ENCODE measurements at regions not wholly inside any gene's neighbourhood (a gene's known extent, or its start where the extent isn't known, plus 50 kb on each side); places are given as distances from the start of the nearest gene placed in this dataset.

DNA sequence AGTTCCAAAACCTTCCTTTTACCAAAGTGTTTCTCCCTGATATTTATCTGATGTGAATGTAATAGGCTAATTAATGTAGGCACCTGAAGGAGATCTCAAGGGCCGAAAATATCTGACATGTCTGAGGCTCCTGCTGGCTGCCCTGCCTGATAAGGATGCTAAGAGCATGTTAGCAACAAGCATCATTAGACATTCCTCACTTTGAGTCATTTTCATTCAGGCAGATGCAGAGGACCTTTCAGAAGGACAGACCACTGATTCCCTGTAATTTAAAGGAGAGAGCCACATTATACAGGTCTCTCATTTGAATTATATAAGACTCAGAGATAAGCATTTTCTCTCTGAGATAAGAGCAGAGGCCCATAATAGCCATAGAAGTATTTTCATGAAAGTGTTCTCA, 222.4 kb upstream of the NCKAP5 start:
- DNase-seq (ENCODE audit: low read depth in 1 of 2, low spot score in 1 of 2), result no peak
- no peak for TF ChIP-seq JUND (IDR thresholded peaks at IDR 0.05; ENCODE audit: low read depth)
- in situ Hi-C loops (cut with HindIII; ENCODE audit: low pct_unique_long_range_greater_than_20kb, low sequenced_read_pairs), result no loop called here

DNA sequence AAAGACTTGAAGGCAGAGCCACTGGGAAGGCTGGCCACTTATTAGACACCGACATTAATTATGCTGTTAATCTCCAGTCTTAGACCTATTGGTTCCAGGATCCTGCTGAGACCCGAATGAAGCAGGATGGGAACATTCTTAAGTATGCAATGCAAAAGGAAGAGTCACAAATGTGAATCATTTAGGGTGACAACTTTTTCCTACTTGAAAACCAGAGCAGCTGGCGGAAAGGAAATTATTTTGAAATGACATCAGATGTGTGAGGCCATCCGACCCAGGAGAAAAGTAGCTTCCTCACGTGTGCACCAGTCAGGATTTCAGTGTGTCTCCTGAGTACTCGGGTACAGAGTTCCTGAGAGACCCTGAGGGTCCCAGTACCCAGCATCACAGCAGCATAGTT, 222.9 kb upstream of the NCKAP5 start:
- no peak for TF ChIP-seq JUND (IDR thresholded peaks at IDR 0.05; ENCODE audit: low read depth)
- DNase-seq (ENCODE audit: low read depth in 1 of 2, low spot score in 1 of 2), result no peak
- in situ Hi-C loops (cut with HindIII; ENCODE audit: low pct_unique_long_range_greater_than_20kb, low sequenced_read_pairs), result no loop called here

DNA sequence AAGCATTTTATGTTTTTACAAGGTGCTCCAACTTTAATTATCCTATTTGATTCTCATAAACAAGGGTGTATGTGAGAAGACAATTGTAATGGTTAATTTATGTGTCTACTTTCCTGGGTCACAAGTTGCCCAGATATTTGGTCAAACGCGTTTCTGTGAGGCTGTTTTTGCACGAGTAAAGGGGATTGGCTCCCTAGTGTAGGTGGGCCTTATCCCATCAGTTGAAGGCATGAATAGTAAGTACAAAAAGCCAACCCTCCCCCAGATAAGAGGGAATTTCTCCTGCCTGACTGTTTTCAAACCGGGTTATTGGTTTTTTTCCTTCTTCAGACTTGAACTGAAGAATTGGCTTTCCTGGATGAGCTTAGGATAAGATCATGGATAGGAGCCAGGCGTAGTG, 224.0 kb upstream of the NCKAP5 start:
- TF ChIP-seq JUND (IDR thresholded peaks at IDR 0.05; ENCODE audit: low read depth), result no peak
- DNase-seq (ENCODE audit: low read depth in 1 of 2, low spot score in 1 of 2), result no peak
- in situ Hi-C loops (cut with HindIII; ENCODE audit: low pct_unique_long_range_greater_than_20kb, low sequenced_read_pairs), result no loop called here

DNA sequence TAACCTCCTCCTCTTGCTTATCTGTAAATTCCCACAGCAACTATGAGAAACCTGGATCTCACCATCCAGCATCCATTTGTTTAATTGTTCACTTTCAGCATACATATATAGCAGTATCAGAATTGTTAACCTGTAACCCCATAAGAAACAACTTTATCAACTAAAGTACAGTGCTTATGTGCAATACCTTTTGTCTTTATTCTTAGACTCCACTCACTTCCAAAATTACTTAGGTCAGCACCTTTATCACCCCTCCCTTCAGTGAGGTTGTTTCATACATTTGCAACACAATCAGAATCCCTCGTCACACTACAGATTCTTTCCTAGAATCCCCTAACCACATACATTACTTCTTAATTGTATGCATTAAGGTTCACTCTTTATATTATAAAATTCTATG, 225.9 kb upstream of the NCKAP5 start:
- in situ Hi-C loops (cut with HindIII; ENCODE audit: low pct_unique_long_range_greater_than_20kb, low sequenced_read_pairs), result no loop called here
- no peak for TF ChIP-seq JUND (IDR thresholded peaks at IDR 0.05; ENCODE audit: low read depth)
- DNase-seq (ENCODE audit: low read depth in 1 of 2, low spot score in 1 of 2), result no peak

DNA sequence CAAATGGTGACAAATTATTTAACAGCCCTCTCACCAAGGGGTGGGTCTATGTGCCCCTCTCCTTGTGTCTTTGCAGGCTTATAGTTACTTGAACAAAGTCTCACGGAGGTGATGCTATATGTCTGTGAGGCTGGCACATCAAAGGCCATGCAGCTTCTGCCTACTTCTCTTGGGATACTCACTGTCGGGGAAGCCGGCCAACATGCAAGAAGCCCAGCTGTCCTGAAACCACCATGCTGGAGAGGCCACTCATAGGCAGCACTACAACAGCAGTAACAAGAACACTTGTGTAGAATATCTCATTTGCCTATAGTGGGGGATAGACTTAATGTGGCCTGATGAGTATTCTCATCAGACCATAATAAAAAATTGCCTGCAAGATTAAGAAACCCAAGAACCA, 233.7 kb upstream of the NCKAP5 start:
- in situ Hi-C loops (cut with HindIII; ENCODE audit: low pct_unique_long_range_greater_than_20kb, low sequenced_read_pairs), result no loop called here
- no peak for TF ChIP-seq JUND (IDR thresholded peaks at IDR 0.05; ENCODE audit: low read depth)

DNA sequence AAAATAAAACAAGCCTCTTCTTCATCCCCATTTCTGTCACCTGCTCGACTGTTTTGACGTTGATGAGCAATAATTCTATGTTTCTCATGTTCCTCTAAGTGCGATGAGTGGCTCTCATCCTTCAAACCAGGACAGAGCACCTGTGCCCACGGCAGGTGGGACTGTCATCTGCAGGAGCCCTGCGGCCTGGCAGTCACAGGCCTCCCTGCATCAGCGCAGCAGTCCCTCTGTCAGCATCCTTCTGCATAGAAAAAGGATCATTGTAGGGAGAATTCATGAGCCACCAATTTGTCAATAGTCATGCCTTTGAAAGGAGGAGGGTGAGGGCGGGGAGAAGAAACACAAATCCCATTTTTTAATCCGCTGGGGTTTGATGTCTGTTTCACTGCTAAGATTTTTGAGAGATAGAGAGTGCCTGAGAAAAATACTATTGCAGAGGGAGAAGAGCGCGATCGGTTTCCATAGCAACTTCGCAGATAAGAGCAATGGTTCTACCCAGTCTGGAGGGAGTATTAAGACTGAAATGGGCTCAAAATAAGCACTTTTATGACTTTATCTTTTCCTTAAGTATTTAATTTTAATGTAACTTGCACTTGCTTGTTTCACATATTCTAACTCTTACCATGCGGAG, 234.3 kb upstream of the NCKAP5 start:
- in situ Hi-C loops (cut with HindIII; ENCODE audit: low pct_unique_long_range_greater_than_20kb, low sequenced_read_pairs), result no loop called here
- no peak for TF ChIP-seq JUND (IDR thresholded peaks at IDR 0.05; ENCODE audit: low read depth)
- DNase-seq (ENCODE audit: low read depth in 1 of 2, low spot score in 1 of 2), result no peak

More for the DNA sequence above, 233.7 kb upstream of the NCKAP5 start:
- DNase-seq (ENCODE audit: low read depth in 1 of 2, low spot score in 1 of 2), result no peak

DNA sequence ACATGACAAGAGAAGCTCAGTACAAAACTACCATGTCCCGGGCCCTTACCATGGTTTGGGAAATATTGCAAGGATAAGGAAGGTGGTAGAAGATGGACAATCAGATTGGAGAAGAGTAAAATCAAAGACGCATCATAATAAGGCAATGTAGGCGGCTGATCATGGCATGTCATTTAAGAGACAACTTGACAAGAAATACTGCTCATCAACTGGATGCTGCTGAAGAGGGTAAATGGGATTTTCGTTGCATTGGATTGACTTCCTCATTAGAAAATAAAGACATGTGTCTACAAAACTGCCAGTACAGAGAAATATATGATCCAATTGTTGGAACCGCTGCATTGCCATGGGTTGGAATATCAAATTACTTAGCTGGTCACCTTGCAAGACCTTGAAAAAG, 238.3 kb upstream of the NCKAP5 start:
- no peak for TF ChIP-seq JUND (IDR thresholded peaks at IDR 0.05; ENCODE audit: low read depth)
- no peak for DNase-seq (ENCODE audit: low read depth in 1 of 2, low spot score in 1 of 2)
- in situ Hi-C loops (cut with HindIII; ENCODE audit: low pct_unique_long_range_greater_than_20kb, low sequenced_read_pairs), result no loop called here

DNA sequence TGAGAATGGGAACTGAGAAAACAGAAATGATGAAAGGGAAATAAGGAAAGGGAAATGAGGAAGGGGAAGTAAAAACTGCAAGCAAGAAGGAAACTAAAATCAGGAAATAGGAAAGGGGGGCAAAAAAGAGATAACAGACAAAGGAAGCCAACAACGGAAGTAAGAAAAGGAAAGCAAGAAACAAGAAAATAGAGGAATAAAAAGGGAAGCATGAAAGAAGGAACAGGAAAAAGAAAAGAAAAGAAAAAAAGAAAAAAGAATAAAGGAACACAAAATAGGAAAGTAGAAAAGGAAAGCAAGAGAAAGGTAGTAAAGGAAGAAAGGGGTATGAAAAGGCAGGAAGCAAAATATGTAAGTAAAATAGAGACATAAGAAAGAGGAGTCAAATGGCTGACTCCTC, 241.2 kb upstream of the NCKAP5 start:
- no peak for DNase-seq (ENCODE audit: low read depth in 1 of 2, low spot score in 1 of 2)
- no peak for TF ChIP-seq JUND (IDR thresholded peaks at IDR 0.05; ENCODE audit: low read depth)
- in situ Hi-C loops (cut with HindIII; ENCODE audit: low pct_unique_long_range_greater_than_20kb, low sequenced_read_pairs), result no loop called here

DNA sequence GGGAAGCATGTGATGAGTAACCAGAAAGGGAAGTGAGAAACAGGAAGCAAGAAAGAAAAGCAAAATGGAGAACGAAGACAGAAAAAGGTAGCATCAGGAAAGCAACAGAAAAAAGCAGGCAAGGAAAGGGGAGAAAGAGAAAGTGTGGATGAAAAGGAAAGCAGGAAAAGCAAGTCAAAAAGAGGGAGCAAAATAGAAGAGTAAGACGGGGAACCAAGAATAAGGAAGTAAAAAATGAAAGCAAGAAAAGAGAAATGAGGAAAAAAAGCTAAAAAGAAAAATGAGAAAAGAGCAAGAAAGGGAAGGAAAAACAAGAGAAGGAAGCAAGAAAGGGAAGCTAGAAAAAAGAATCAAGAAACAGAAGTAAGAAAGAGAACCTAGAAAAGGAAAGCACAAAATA, 242.3 kb upstream of the NCKAP5 start:
- DNase-seq (ENCODE audit: low read depth in 1 of 2, low spot score in 1 of 2), result no peak
- TF ChIP-seq JUND (IDR thresholded peaks at IDR 0.05; ENCODE audit: low read depth), result no peak

DNA sequence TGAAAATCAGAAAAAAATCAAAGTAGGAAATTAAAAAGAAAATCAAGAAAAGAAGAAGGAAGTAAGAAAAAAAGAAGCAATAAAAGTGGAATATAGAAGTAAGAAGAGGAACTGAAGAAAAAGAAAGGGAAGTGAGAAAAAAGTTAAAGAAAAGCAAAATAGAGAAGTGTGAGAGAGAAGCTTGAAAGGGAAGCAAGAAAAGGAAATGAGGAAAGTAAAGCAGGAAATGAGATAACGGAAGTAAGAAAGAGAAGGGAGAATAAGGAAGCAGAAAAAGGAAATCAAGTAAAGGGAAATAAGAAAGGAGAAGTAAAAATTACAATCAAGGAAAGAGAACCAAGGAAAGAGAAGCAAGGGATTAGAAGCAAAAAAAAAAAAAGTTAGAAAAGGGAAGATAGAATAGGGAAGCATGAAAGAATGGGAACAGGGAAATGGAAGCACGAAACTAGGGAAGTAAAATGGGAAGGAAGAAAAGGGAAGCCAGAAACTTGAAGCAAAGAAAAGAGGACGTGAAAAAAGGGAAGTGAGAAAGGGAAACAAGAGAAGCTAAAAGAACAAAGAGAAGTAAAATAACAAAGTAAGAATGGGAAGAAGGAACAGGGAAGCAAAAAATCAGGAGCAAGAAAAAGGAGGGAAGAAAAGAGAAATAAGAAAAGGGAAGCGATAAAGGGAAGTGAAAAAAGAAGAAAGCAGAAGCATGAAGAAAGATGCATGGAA, 243.3 kb upstream of the NCKAP5 start:
- in situ Hi-C loops (cut with HindIII; ENCODE audit: low pct_unique_long_range_greater_than_20kb, low sequenced_read_pairs), result no loop called here
- no peak for DNase-seq (ENCODE audit: low read depth in 1 of 2, low spot score in 1 of 2)

More for the DNA sequence above, 242.3 kb upstream of the NCKAP5 start:
- in situ Hi-C loops (cut with HindIII; ENCODE audit: low pct_unique_long_range_greater_than_20kb, low sequenced_read_pairs), result no loop called here

DNA sequence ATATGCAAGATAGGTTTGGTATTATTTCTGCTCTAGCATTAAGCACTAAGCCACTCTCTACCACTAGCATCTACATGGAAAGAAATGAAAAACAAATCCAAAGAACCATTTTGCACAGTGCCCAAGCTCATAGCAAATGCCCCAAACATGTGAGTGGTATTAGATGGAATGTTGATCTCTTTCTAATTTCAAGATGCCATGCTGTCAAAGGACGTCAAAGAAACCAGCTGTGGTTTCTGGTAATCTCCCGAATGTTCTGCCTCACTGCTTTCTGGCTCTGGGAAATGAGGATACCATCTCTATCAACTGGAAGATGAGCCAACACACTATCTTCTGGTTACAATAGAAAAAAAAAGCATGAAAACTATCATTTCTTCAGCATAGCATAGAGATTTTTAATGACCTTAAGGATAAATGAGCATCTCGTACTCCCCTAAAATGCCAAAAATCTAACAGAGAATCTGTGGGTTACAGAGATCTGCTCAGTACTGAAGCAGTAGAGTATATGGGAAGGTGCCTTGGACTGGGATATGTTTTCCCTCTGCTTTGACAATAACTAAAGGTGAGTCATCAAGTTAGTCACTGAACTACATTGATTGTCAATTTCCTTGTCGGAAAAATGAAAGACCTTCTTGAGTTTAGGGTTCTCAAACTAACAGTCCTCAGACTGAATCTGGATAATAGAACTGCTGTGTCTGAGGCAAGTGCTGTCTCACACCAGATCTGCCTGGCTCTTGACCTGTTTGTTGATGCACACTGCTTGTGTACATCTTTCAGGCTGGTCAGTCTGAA, 244.8 kb upstream of the NCKAP5 start:
- in situ Hi-C loops (cut with HindIII; ENCODE audit: low pct_unique_long_range_greater_than_20kb, low sequenced_read_pairs), result no loop called here
- no peak for DNase-seq (ENCODE audit: low read depth in 1 of 2, low spot score in 1 of 2)
- no peak for TF ChIP-seq JUND (IDR thresholded peaks at IDR 0.05; ENCODE audit: low read depth)

More for the DNA sequence above, 243.3 kb upstream of the NCKAP5 start:
- no peak for TF ChIP-seq JUND (IDR thresholded peaks at IDR 0.05; ENCODE audit: low read depth)

DNA sequence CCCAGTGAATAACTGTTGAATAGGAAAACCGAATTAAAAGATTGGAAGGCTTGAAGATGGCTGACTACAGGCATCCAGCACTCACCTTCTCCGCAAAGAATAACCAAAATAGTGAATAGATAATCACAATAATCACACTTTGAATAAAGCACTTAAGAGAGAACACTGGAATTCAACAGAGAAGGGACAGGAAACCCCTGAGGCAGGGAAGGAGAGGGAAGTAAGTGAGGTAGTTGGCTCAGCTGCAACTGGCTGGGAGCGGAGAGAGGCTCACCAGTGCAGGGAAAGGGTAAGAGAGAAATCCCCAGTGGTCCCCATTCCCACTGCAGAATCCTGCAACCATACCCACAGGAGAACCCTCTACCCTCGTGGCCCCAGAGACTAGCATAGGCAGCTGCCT, 246.6 kb upstream of the NCKAP5 start:
- no peak for DNase-seq (ENCODE audit: low read depth in 1 of 2, low spot score in 1 of 2)
- no peak for TF ChIP-seq JUND (IDR thresholded peaks at IDR 0.05; ENCODE audit: low read depth)
- in situ Hi-C loops (cut with HindIII; ENCODE audit: low pct_unique_long_range_greater_than_20kb, low sequenced_read_pairs), result no loop called here

DNA sequence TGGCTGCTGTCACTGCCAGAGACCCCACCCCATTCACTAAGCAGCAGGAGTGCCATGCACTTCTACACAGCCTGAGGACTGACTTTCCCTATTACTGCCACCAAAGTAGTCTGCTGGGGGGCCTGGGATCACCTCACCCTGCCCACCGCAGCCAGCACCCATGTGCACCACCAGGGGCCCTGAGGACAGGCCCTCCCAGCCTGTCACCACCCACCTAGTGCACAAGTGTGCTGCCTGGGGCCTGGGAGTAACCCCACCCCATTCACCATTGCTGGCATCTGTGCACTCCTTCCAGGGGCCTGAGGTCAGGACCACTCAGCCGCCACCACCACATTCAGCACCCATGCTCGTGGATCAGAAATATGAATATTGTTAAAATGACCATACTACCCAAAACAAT, 247.8 kb upstream of the NCKAP5 start:
- in situ Hi-C loops (cut with HindIII; ENCODE audit: low pct_unique_long_range_greater_than_20kb, low sequenced_read_pairs), result no loop called here

More for the DNA sequence above, 247.8 kb upstream of the NCKAP5 start:
- no peak for TF ChIP-seq JUND (IDR thresholded peaks at IDR 0.05; ENCODE audit: low read depth)
- no peak for DNase-seq (ENCODE audit: low read depth in 1 of 2, low spot score in 1 of 2)

All from T47D (cell line).